ENCODE measurements at regions not wholly inside any gene's neighbourhood (a gene's known extent, or its start where the extent isn't known, plus 50 kb on each side); places are given as distances from the start of the nearest gene placed in this dataset.
"Not testable (repeated sequence)": the region's sequence is repeated elsewhere in the genome, so short reads cannot be mapped to it uniquely, and the experiment has no call there.

DNA sequence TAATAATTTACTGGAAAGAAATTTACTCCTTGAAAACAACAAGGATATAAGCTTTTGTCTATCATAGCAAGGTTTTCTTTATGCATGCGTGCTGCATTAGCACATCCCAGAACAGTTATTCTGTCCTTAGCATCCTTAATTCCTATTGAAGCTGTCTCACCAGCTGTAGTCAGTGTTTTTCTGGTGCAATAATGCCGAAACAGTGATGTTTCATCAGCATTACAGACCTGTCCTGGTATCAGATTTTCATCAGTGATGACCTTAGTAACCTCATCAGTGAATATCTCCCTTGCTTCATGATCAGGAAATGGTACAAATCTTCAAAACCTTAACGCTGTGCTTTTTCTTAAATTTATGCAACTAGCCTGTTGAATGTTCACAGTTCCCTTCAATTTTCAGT lies 264.7 kb upstream of the STARD13 start:
- no peak for DNase-seq (ENCODE audit: extremely low read depth, low read depth)
- TF ChIP-seq, protein P1, sequence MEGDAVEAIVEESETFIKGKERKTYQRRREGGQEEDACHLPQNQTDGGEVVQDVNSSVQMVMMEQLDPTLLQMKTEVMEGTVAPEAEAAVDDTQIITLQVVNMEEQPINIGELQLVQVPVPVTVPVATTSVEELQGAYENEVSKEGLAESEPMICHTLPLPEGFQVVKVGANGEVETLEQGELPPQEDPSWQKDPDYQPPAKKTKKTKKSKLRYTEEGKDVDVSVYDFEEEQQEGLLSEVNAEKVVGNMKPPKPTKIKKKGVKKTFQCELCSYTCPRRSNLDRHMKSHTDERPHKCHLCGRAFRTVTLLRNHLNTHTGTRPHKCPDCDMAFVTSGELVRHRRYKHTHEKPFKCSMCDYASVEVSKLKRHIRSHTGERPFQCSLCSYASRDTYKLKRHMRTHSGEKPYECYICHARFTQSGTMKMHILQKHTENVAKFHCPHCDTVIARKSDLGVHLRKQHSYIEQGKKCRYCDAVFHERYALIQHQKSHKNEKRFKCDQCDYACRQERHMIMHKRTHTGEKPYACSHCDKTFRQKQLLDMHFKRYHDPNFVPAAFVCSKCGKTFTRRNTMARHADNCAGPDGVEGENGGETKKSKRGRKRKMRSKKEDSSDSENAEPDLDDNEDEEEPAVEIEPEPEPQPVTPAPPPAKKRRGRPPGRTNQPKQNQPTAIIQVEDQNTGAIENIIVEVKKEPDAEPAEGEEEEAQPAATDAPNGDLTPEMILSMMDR (IDR thresholded peaks at IDR 0.05; ENCODE audit: low read depth, low read length): no peak

DNA sequence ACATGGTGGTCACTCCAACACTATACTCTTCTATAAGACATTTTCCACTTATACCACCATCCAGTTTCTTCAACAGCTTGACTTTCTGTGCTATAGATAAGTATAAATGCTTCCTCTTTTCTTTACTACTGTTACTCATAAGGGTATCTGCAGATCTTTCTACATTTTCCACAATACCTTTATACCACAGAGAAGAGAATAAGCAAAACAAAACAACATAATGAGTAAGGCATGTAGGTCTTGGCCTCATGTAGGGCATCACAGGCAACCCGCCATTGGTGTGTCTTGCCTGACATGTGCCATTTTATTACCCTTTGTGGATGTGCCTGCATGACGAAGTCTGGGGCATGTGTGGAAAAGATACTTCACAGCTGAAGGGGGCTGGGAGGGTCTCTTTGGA lies 265.3 kb upstream of the STARD13 start:
- DNase-seq (ENCODE audit: extremely low read depth, low read depth): no peak
- TF ChIP-seq, protein P1 (IDR thresholded peaks at IDR 0.05; ENCODE audit: low read depth, low read length): no peak

DNA sequence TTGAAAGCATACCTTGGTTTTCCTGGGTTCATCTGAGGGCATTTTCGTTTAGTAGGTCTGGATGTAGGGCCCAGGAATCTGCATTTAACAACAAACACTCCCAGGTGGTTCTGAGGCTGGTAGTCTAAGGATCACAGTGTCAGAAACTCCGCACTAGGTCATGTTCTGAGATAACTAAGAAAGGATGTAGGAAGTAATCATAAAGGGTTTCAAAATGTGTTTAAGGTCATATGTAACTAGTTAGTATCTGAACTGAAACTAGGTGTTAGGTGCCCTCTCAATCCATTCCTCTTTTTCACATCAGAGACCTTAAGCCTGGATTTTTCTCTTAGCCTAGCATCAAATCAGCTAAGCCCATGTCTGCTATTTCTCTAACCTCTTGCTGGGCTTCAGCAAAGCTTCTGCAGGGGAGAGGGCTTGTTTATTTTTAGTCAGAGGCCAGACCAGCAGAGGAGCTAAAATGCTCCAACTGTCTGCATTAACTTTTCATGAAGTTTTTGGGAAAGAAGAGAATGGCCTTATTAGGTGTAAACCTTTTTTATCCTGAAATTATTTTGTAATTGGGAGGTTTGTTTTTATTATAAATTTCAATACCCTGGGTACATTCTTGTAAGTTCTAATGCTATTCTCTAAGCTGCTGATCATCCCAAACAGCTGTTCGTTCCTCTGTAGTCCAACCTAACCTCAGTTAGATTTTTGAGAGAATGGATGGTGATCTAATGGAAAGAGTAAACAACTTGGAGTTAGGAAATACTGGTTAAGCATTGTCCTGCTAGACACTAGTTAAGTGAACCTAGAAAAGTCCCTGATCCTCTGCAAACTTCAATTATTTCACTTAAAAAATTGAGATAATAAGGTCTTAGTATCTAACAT lies 262.8 kb upstream of the RFC3 start:
- DNase-seq (ENCODE audit: extremely low read depth, low read depth): no peak

DNA sequence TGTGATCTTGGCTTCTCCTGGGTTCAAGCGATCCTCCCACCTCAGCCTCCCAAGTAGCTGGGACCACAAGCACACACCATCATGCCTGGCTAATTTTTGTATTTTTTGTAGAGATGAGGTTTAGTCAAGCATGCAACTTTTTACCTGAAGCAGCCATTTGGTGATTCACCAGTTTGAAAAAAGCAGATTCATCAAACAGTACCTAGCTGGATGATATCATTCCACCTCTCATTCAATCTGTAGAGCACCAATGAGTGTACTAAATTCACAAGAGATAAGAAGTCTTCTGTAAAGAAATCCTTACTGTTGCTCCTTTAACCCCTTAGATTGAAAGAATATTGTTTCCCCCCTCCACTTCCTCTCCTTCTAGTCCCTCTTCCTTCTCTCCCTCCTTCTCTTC lies 261.1 kb upstream of the RFC3 start:
- TF ChIP-seq, protein P1 (IDR thresholded peaks at IDR 0.05; ENCODE audit: low read depth, low read length): no peak
- no peak for DNase-seq (ENCODE audit: extremely low read depth, low read depth)

More for the DNA sequence above, 262.8 kb upstream of the RFC3 start:
- TF ChIP-seq, protein P1 (IDR thresholded peaks at IDR 0.05; ENCODE audit: low read depth, low read length): no peak

DNA sequence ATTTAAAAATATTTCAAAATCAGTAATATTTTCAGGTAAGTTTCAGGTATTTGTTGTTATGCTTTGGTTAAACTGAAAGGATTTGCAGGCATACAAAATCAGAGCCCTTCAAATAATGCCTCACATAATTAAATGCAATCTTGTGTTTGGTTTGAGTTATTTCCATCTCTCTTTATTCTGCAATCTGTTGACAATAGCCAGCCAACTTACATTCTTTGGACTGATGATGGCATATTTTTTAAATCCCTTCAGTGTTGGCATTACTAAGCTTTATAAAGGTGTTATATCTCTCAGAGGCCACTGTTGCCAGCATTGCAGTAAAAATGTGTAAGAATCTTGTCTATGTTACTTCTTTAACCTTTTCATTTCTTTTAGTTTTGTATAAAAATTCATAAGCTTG lies 257.2 kb upstream of the RFC3 start:
- TF ChIP-seq, protein P1 (IDR thresholded peaks at IDR 0.05; ENCODE audit: low read depth, low read length): no peak
- DNase-seq (ENCODE audit: extremely low read depth, low read depth): no peak

DNA sequence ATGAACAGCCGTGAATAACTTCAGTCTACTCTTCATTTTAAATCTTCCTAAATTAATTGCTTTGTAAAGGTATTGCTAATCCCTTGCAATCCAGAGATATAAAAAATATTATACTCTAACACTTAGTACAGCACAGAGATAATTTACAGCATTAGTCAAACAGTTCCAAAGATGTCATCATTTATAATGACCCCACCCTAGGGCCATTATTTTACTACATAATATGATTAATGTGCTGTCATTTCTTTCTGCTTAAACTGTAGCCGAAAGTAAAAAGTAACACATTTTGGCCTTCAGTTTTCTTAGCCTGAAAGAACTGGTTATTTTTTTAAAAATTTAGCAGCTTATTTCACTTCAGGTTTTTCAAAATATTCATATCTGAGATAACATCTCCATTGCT lies 256.3 kb upstream of the RFC3 start:
- TF ChIP-seq, protein P1 (IDR thresholded peaks at IDR 0.05; ENCODE audit: low read depth, low read length): no peak
- no peak for DNase-seq (ENCODE audit: extremely low read depth, low read depth)

DNA sequence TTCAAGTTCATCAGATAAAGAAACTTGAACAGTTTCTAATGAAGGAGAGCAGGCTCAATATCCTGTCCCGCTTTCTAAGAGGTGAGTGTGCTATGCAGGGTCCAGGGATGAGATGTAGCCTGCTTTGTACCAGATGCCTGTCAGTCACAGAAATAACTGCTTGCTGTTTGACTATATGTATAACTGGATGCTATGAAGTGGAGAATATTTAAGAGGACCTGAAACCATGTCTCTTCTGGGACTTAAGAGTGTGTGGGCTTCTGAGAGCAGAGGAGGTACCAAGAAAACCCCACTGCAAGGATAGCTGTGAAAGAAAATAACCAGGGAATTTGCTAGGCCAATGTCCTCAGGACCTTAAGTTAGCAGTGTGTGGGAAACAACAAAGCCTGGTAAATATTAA lies 246.3 kb upstream of the RFC3 start:
- TF ChIP-seq, protein P1 (IDR thresholded peaks at IDR 0.05; ENCODE audit: low read depth, low read length): no peak
- no peak for DNase-seq (ENCODE audit: extremely low read depth, low read depth)

DNA sequence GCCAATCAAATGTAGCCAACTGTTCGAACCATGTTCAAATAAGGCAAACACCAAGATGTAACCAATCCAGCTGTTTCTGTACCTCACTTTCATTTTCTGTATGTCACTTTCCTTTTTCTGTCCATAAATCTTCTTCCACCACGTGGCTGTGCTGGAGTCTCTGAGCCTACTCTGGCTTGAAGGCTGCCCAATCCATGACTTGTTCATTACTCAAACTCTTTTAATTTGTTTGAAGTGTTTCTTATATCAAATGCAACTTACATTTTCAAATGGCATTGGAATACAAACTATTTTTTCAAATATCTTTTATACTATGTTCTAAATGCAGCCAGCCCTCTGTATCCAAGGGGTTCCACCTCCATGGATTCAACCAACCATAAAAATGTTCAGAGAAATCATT lies 245.6 kb upstream of the RFC3 start:
- DNase-seq (ENCODE audit: extremely low read depth, low read depth): not testable (repeated sequence)
